ENCODE measurements at regions not wholly inside any gene's neighbourhood (a gene's known extent, or its start where the extent isn't known, plus 50 kb on each side); places are given as distances from the start of the nearest gene placed in this dataset.

DNA sequence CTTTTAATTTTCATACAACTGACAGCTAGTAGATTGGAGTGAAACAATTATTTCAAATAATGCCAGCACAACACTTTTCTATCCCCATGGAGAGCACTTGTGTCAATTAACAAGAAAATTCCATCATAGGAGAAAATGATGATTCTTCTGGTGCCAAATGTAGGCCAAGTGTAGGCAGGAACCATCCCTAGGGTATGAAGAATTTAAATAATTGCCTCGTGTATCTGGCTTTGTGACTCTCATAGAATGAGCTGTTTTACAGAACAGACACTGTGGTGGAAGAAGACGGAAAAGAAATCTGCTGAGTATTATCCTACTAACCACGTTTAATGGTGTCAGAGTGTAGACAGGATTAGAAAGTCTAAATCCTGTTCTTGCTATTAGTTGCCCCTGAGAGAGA is 1542.2 kb downstream of the LRRC4C start:
- TF ChIP-seq, protein P1, sequence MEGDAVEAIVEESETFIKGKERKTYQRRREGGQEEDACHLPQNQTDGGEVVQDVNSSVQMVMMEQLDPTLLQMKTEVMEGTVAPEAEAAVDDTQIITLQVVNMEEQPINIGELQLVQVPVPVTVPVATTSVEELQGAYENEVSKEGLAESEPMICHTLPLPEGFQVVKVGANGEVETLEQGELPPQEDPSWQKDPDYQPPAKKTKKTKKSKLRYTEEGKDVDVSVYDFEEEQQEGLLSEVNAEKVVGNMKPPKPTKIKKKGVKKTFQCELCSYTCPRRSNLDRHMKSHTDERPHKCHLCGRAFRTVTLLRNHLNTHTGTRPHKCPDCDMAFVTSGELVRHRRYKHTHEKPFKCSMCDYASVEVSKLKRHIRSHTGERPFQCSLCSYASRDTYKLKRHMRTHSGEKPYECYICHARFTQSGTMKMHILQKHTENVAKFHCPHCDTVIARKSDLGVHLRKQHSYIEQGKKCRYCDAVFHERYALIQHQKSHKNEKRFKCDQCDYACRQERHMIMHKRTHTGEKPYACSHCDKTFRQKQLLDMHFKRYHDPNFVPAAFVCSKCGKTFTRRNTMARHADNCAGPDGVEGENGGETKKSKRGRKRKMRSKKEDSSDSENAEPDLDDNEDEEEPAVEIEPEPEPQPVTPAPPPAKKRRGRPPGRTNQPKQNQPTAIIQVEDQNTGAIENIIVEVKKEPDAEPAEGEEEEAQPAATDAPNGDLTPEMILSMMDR (IDR thresholded peaks at IDR 0.05), result no peak
- TF ChIP-seq POLR2A (IDR thresholded peaks at IDR 0.05), result no peak
